ENCODE measurements at regions not wholly inside any gene's neighbourhood (a gene's known extent, or its start where the extent isn't known, plus 50 kb on each side); places are given as distances from the start of the nearest gene placed in this dataset.

DNA sequence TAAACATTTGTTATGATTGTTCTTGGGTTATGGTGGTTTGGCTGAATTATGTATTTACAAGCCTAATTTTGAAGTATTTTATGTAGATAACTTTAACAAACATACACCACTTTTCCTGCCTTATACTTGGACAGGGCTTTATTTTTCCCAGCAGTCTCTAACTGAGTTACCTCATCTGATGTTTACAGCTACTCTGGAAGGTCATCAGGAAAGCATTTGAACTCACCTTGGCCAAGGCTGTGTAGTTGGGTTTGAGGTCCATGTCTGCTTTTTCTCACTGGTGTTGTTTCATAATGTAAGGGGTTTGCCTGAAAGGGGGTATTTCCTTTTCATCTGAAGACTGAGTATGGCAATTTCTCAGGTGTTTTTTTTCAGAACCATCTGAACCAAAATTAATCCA is 193.5 kb downstream of the RWDD3 start:
- H3K27me3 ChIP-seq (ENCODE audit: control insufficient read depth in 2 of 2, insufficient read depth in 2 of 2, low read length in 2 of 2): no peaks in the 10 kb centered on the region
- intact Hi-C loops (cut with micrococcal nuclease) (no loop called here), dilution Hi-C loops (cut with MboI; ENCODE audit: extremely low pct_ligation_motif_present, low sequenced_read_pairs) (no loop called here)
- H3K36me3 ChIP-seq (ENCODE audit: control insufficient read depth in 2 of 2, extremely low read depth in 1 of 2, insufficient read depth in 2 of 2, low read length in 2 of 2): no peaks in the 10 kb centered on the region
- no peaks in the 10 kb centered on the region for H3K4me1 ChIP-seq (ENCODE audit: control insufficient read depth, extremely low read depth, insufficient read depth, low read length)
- POLR2A ChIA-PET: no interaction called here
- no peaks in the 10 kb centered on the region for H3K9me1 ChIP-seq (replicated peaks; ENCODE audit: control insufficient read depth, extremely low read depth, insufficient read depth, low read length)
- no peak for FAIRE-seq
- H3K79me2 ChIP-seq (ENCODE audit: control insufficient read depth, insufficient read depth, low read length): no peaks in the 10 kb centered on the region
- H4K20me1 ChIP-seq (replicated peaks; ENCODE audit: control insufficient read depth, extremely low read depth, insufficient read depth, low read length): no peaks in the 10 kb centered on the region
- no peak overlapping the region for H3K4me3 ChIP-seq (replicated peaks in 1 of 3; ENCODE audit: insufficient read depth in 1 of 3, low read depth in 1 of 3, low read length in 3 of 3)
- no peak overlapping the region for H3K9ac ChIP-seq (replicated peaks; ENCODE audit: extremely low read depth, insufficient read depth, low read length)
- CTCF ChIA-PET: no interaction called here
- no peak overlapping the region for H3K27ac ChIP-seq (ENCODE audit: insufficient read depth, low read depth, low read length)
- H3K4me2 ChIP-seq (ENCODE audit: insufficient read depth, low read length): no peak overlapping the region
- no peak overlapping the region for H2AFZ ChIP-seq (ENCODE audit: low read depth, low read length)
- DNase-seq (ENCODE audit: low read depth, low spot score): no peak
- TF ChIP-seq GATA2 (IDR thresholded peaks at IDR 0.05; ENCODE audit: insufficient read depth, insufficient read length, low read depth, low read length) (no peak), POLR2AphosphoS5 (IDR thresholded peaks at IDR 0.05; ENCODE audit: insufficient read depth, low read depth, low read length) (no peak), MYC (IDR thresholded peaks at IDR 0.05; ENCODE audit: low read depth, low read length) (no peak), POLR2A (IDR thresholded peaks at IDR 0.05; ENCODE audit: low read depth, low read length) (no peak), JUN (IDR thresholded peaks at IDR 0.05; ENCODE audit: borderline replicate concordance, insufficient read depth, insufficient read length, low read depth) (no peak), FOS (IDR thresholded peaks at IDR 0.05; ENCODE audit: borderline replicate concordance, insufficient read depth, low read length) (no peak), EZH2 (IDR thresholded peaks at IDR 0.05; ENCODE audit: borderline replicate concordance, low read depth, low read length, severe bottlenecking) (no peak)
- TF ChIP-seq, protein P1, sequence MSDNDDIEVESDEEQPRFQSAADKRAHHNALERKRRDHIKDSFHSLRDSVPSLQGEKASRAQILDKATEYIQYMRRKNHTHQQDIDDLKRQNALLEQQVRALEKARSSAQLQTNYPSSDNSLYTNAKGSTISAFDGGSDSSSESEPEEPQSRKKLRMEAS (IDR thresholded peaks at IDR 0.05; ENCODE audit: insufficient read depth, insufficient read length): no peak
- TF ChIP-seq, protein P2, sequence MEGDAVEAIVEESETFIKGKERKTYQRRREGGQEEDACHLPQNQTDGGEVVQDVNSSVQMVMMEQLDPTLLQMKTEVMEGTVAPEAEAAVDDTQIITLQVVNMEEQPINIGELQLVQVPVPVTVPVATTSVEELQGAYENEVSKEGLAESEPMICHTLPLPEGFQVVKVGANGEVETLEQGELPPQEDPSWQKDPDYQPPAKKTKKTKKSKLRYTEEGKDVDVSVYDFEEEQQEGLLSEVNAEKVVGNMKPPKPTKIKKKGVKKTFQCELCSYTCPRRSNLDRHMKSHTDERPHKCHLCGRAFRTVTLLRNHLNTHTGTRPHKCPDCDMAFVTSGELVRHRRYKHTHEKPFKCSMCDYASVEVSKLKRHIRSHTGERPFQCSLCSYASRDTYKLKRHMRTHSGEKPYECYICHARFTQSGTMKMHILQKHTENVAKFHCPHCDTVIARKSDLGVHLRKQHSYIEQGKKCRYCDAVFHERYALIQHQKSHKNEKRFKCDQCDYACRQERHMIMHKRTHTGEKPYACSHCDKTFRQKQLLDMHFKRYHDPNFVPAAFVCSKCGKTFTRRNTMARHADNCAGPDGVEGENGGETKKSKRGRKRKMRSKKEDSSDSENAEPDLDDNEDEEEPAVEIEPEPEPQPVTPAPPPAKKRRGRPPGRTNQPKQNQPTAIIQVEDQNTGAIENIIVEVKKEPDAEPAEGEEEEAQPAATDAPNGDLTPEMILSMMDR (IDR thresholded peaks at IDR 0.05; ENCODE audit: extremely low read depth in 1 of 2, insufficient read depth in 1 of 2, low read depth in 1 of 2, low read length in 2 of 2): no peak
- no peaks in the 10 kb centered on the region for H3K9me3 ChIP-seq (replicated peaks; ENCODE audit: control insufficient read depth, insufficient read depth, low read length)
- no TSS peak for BruUV-seq (replicated peaks)

All from endothelial cell of umbilical vein (primary cell).